GM18517 (cell line): ENCODE measurements at regions not wholly inside any gene's neighbourhood (a gene's known extent, or its start where the extent isn't known, plus 50 kb on each side); places are given as distances from the start of the nearest gene placed in this dataset.

Experiments used
- ATAC-seq: cut with Tn5 transposase; IDR thresholded peaks from one replicate; pipeline ENCODE4 v1.9.1; 2021; ENCODE audit warnings: mild to moderate bottlenecking, moderate library complexity; ENCODE audit not compliant: unreplicated experiment

DNA sequence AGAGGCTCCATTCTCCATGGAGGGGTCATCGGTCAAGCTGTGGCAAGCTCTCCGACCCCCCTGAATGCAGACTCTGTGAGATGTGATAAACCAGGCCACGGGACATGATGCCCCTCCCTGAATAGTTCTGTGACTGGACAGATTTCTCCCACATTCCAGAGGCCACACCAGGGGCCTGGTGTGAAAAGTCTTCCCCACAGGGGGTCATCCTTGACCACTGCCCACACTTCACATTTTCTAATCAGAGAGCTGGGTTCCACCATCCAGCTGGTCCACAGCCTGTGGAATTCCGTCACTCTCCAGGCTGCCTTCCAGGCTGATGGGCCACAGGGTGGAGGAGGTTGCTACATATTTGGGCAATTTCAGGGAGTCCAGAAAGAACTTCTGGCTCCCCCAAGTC, 51.3 kb upstream of the CYRIA start:
- ATAC-seq, result no peak

DNA sequence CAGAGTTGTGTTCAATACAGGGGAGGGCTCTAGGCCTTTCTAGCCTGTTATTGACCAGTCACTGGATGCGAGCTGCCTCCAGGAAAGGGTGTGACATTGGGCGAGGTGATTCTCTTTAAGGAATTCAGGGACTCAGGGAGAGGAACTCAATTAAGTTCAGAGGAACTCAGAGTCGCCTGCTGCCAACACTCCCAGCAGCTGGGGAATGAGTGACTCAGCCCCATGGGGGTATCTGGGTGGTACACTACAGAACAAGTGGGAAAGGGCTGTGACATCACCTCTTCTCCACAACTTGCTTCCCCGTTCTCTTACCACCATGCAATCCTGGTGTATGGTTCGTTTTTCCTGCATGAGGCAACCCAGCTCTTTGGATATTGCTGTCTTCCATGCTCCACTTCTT, 50.4 kb upstream of the CYRIA start:
- ATAC-seq, result no peak
